GM12872 (cell line): ENCODE measurements at regions not wholly inside any gene's neighbourhood (a gene's known extent, or its start where the extent isn't known, plus 50 kb on each side); places are given as distances from the start of the nearest gene placed in this dataset.

ENCODE experiments used
- TF ChIP-seq, protein P1 (sequence below): IDR thresholded peaks from 3 replicates; pipeline ENCODE4 v1.5.1; 2011; ENCODE audit warnings: low read depth, mild to moderate bottlenecking, low read length, moderate library complexity; ENCODE audit not compliant: insufficient read depth

DNA sequence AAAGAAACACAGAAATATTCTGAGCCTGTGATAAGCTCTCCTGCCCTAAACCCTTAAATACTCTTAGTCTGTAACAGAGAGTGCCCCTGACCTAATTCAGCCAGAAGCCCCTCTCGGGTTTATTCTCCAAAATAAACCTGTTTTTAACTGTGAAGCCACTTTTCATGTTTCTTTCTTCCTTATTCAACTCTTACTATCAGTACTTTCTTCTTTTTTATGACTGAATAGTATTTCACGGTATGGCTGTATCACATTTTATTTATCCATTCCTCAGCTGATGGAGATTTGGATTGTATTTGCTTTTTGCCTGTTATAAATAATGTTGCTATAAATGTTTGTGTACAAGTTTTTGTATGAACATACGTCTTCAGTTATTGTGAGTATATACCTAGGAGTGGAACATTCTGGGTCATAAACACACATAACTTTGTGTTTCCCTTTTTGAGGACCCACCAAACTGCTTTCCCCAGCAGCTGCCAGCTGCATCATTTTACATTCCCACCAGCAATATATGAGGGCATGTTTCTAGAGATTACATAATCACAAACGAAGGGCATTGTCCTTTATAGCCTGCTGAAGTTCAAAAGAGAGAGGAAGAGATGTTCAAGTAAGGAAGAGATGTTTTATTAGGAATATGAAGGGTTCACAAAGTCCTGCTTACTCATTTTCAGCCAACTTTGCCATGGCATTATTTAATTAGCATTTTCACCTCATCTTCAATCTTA, 199.4 kb upstream of the NUDT4 start:
- TF ChIP-seq, protein P1, sequence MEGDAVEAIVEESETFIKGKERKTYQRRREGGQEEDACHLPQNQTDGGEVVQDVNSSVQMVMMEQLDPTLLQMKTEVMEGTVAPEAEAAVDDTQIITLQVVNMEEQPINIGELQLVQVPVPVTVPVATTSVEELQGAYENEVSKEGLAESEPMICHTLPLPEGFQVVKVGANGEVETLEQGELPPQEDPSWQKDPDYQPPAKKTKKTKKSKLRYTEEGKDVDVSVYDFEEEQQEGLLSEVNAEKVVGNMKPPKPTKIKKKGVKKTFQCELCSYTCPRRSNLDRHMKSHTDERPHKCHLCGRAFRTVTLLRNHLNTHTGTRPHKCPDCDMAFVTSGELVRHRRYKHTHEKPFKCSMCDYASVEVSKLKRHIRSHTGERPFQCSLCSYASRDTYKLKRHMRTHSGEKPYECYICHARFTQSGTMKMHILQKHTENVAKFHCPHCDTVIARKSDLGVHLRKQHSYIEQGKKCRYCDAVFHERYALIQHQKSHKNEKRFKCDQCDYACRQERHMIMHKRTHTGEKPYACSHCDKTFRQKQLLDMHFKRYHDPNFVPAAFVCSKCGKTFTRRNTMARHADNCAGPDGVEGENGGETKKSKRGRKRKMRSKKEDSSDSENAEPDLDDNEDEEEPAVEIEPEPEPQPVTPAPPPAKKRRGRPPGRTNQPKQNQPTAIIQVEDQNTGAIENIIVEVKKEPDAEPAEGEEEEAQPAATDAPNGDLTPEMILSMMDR = no peak

DNA sequence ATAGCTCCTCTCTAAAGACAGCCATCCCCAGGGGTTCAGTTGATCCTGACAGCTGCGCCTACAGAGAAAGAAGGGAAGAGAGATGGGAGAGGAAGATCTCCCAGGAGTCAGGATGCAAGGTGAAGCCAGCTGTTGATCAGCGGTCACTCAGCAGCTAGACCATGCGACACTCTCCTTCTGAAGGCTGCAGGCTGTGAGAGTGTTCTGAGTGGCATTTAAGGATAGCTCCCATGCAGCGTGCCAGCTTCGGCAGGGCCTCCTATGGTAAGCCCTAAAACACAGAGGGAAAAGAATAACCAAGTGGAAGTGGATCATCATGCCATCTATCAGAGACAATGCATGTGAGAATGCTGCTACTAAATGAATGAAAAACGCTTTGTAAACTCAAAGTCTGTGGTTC, 197.9 kb upstream of the NUDT4 start:
- TF ChIP-seq, protein P1 = no peak

- TF ChIP-seq, protein P1 = no peak
Measured at GRCh38 chr12:93180566-93180965, 197.2 kb upstream of the NUDT4 start.

- TF ChIP-seq, protein P1 = no peak
Measured at GRCh38 chr12:93181409-93181965, 196.2 kb upstream of the NUDT4 start.

- TF ChIP-seq, protein P1 = no peak
Measured at GRCh38 chr12:93183940-93184671, 193.6 kb upstream of the NUDT4 start.

DNA sequence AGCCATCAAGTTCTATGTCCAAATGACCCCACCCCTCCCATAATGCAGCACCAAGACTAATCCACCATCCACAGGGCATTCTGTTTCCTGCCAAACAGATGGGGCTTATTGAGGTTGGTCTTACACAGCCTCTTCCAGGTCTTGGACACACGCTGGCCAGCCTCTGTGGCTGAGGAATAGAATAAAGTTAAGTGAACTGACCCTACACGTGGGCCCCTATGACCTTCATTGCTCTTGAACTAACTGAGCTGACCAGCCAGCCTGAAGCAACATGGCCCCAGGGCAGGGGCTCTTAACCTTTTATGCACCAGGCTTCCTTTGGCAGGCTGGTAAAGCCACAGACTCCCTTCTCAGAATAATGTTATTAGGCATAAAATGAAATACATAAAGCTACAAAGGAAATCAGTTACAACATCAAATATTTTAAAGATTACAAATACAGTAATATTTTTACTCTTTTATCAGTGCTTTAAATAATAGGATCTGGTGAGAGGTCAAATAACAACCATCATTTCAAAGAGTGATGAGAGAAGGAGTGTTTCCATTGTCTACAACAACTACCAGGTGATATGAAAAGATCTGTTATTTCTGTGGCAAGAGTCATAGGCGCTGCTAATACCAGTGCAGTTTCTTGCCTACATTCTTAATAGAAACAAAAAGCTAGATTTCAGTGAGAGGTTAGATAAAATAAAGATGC, 192.9 kb upstream of the NUDT4 start:
- TF ChIP-seq, protein P1 = no peak

DNA sequence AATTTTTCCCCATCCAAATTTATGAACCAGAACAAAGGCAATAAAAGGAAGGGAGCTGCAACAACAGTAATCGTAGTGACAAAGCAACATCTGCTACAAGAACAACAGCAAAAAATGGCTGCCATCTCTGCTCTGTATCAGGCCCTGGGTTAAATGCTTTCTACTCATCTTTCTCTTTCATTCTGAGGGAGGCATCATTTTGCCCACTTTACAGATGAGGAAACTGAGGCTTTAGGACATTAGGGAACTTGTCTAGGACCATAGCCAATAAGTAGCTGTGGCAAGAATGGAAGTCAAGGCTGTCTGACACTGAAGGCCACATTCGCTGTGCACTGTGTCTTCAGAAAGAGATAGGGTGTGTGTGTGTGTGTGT, 192.4 kb upstream of the NUDT4 start:
- TF ChIP-seq, protein P1 = no peak
